B cell (primary cell): ENCODE measurements at regions not wholly inside any gene's neighbourhood (a gene's known extent, or its start where the extent isn't known, plus 50 kb on each side); places are given as distances from the start of the nearest gene placed in this dataset.

ENCODE experiments used
- CTCF ChIP-seq: fragments of 200-600 bp; IDR thresholded peaks from one replicate; pipeline ENCODE4 v1.8.0; 2022; ENCODE audit warnings: antibody characterized with exemption, mild to moderate bottlenecking
- EZH2 ChIP-seq: IDR thresholded peaks from 2 replicates; pipeline ENCODE4 v1.6.1; 2012; ENCODE audit warnings: borderline replicate concordance, low read depth, mild to moderate bottlenecking, moderate library complexity, low read length; ENCODE audit not compliant: insufficient read depth, poor library complexity, severe bottlenecking

- no peak for TF ChIP-seq CTCF
- TF ChIP-seq EZH2, result no peak
Measured at GRCh38 chr14:97224016-97224415, 426.8 kb downstream of the VRK1 start.
